Chondrocyte (in vitro differentiated cells): ENCODE measurements at regions not wholly inside any gene's neighbourhood (a gene's known extent, or its start where the extent isn't known, plus 50 kb on each side); places are given as distances from the start of the nearest gene placed in this dataset.

ENCODE experiments used
- DNase-seq: peaks from one replicate; pipeline ENCODE4 v3.0.0; 2021; ENCODE audit warnings: mixed read lengths, low spot score
- H3K27ac Mint-ChIP-seq: one replicate; pipeline ENCODE4 v1.8.0; 2021; ENCODE audit warnings: mild to moderate bottlenecking, moderate library complexity, mixed read lengths; ENCODE audit not compliant: unreplicated experiment
- H3K27me3 Mint-ChIP-seq: 2 replicates; pipeline ENCODE4 v1.8.0; 2021; ENCODE audit warnings: low read depth, mixed read lengths
- H3K36me3 Mint-ChIP-seq: 2 replicates; pipeline ENCODE4 v1.8.0; 2021; ENCODE audit warnings: low read depth, mixed read lengths
- H3K4me1 Mint-ChIP-seq: 2 replicates; pipeline ENCODE4 v1.8.0; 2021; ENCODE audit warnings: low read depth, mild to moderate bottlenecking, mixed read lengths
- H3K4me3 Mint-ChIP-seq: one replicate; pipeline ENCODE4 v1.8.0; 2021; ENCODE audit warnings: mild to moderate bottlenecking, moderate library complexity, mixed read lengths; ENCODE audit not compliant: unreplicated experiment
- H3K9me3 Mint-ChIP-seq: 2 replicates; pipeline ENCODE4 v1.8.0; 2021; ENCODE audit warnings: low read depth, mixed read lengths
- TF ChIP-seq, protein P1 (sequence below): fragments of 200-600 bp; sonication (generic); IDR thresholded peaks from 2 replicates; pipeline ENCODE4 v1.5.0; 2021; ENCODE audit warnings: antibody characterized with exemption, mild to moderate bottlenecking, moderate library complexity

GRCh38 chr3:176395240-176395639, 802.0 kb downstream of the TBL1XR1 start:
- Mint-ChIP-seq H3K27ac (no peak overlapping the region), H3K27me3 (peaks cover 4% of the 10 kb centered on the region), H3K36me3 (peaks cover 4% of the 10 kb centered on the region), H3K4me3 (no peak overlapping the region), H3K4me1 (no peaks in the 10 kb centered on the region), H3K9me3 (peaks cover 27% of the 10 kb centered on the region)
- DNase-seq, result no peak
- TF ChIP-seq, protein P1, sequence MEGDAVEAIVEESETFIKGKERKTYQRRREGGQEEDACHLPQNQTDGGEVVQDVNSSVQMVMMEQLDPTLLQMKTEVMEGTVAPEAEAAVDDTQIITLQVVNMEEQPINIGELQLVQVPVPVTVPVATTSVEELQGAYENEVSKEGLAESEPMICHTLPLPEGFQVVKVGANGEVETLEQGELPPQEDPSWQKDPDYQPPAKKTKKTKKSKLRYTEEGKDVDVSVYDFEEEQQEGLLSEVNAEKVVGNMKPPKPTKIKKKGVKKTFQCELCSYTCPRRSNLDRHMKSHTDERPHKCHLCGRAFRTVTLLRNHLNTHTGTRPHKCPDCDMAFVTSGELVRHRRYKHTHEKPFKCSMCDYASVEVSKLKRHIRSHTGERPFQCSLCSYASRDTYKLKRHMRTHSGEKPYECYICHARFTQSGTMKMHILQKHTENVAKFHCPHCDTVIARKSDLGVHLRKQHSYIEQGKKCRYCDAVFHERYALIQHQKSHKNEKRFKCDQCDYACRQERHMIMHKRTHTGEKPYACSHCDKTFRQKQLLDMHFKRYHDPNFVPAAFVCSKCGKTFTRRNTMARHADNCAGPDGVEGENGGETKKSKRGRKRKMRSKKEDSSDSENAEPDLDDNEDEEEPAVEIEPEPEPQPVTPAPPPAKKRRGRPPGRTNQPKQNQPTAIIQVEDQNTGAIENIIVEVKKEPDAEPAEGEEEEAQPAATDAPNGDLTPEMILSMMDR, result no peak

DNA sequence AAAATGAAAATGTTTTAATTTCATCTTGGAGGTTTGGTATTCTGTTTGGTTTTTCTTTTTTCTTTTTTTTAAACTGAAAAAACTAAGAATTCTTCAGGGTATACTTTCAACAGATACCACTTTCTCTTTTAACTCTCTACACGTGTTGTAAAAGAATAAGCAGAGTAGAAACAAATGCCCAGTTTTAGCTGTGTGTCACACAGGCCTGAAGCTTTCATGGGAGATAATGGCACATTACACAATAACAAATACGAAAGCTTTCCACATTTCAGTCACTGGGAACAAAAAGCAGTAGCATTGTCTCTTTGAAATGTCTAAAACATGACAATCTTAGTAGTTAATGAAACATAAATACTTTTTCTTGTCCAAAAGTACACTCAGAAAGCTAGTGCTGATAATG, 818.5 kb downstream of the TBL1XR1 start:
- DNase-seq, result no peak
- Mint-ChIP-seq H3K27me3 (no peaks in the 10 kb centered on the region), H3K9me3 (no peaks in the 10 kb centered on the region), H3K36me3 (no peaks in the 10 kb centered on the region), H3K27ac (no peak overlapping the region), H3K4me3 (no peak overlapping the region), H3K4me1 (no peaks in the 10 kb centered on the region)
- TF ChIP-seq, protein P1, result no peak

GRCh38 chr3:176376531-176376930, 820.8 kb downstream of the TBL1XR1 start:
- Mint-ChIP-seq H3K27me3 (peaks cover under 1% of the 10 kb centered on the region), H3K36me3 (no peaks in the 10 kb centered on the region), H3K27ac (no peak overlapping the region), H3K4me1 (no peaks in the 10 kb centered on the region), H3K4me3 (no peak overlapping the region), H3K9me3 (peaks cover 9% of the 10 kb centered on the region)
- TF ChIP-seq, protein P1, result no peak
- no peak for DNase-seq

GRCh38 chr3:176375519-176375918, 821.8 kb downstream of the TBL1XR1 start:
- TF ChIP-seq, protein P1, result no peak
- no peak for DNase-seq
- Mint-ChIP-seq H3K27me3 (peaks cover 2% of the 10 kb centered on the region), H3K9me3 (peaks cover 9% of the 10 kb centered on the region), H3K27ac (no peak overlapping the region), H3K4me3 (no peak overlapping the region), H3K36me3 (no peaks in the 10 kb centered on the region), H3K4me1 (no peaks in the 10 kb centered on the region)

- Mint-ChIP-seq H3K27me3 (peaks cover 3% of the 10 kb centered on the region), H3K4me1 (no peaks in the 10 kb centered on the region), H3K36me3 (peaks cover 1% of the 10 kb centered on the region), H3K4me3 (no peak overlapping the region), H3K27ac (no peak overlapping the region), H3K9me3 (no peaks in the 10 kb centered on the region)
- TF ChIP-seq, protein P1, result no peak
- DNase-seq, result peak; percentile 81
Observed at GRCh38 chr3:176362191-176362731, 835.0 kb downstream of the TBL1XR1 start.
